ENCODE measurements at regions not wholly inside any gene's neighbourhood (a gene's known extent, or its start where the extent isn't known, plus 50 kb on each side); places are given as distances from the start of the nearest gene placed in this dataset.
"Not testable (repeated sequence)": the region's sequence is repeated elsewhere in the genome, so short reads cannot be mapped to it uniquely, and the experiment has no call there.

DNA sequence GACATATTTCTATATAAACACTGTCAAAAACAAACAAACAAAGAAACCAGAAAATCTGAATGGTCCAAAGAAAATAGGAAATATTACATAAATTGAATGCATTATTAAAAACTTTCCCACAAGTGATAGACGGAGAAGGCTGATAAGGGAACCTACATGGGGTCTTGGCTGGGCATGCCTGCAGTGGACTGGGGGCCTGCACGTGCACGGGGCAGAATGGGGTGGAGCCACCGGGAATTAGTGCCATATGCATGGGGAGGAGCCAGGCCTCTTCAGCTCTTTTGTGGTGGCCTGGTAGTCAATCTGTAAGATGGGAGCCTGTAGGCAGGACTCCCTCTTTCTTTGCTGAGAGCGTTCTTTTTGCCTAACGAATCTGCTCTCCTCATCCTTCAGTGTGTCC is 1031.7 kb upstream of the FBXO33 start:
- no peak for DNase-seq

DNA sequence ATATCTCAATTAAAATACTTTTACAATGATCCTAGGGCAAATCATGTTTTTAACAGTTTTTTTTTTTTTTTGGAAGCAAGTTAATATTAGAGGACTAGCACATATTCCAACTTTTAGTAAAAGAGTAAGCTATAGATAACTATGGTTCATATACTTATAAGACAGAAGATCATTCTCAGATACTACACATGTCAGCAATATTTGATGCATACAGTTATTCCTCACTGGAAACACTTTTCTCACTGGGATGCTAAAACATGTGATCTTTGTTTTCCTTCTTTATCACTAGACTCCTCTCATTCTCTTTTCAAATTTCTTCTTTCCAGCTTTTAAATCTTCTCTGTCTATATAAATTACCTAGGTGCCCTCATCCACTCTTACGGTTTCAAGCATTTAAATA is 1020.4 kb upstream of the FBXO33 start:
- no peak for DNase-seq

DNA sequence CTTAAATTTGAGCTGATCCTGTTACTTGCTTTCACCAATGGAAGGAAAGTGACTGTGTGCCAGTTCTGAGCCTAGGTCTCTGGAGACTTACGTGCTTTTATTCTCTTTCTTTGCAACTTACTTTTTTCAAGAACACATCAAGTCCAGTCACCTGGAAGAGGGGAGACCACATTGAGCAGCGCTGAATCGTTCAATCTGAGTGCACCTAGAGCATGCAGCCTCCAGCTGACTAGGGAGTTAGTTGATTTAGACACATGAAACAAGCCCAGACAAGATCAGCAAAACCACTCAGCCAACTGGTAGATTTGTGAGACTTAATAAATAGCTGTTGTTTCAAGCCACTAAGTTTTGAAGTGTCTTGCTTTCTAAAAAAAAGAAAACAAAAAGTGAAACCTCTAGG is 1014.8 kb upstream of the FBXO33 start:
- DNase-seq, result no peak

DNA sequence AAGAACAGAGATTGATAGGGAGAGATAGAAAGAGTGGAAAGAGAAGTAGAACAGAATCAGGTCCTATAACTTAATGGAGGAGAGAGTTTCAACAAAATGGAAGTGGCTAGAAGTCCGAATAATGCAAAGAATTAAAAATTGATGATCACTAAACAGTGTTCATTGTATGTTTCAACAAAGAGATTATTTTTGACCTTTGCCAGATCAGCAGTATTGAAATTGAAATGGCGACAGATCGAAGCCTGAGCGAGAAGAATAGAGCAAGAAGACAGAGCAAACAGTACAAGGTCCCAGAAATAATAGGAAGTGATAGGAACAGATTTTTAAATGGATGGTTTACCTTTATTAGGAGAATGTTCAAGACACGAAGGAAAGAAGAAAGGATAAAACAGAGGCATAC is 1012.8 kb upstream of the FBXO33 start:
- no peak for DNase-seq

DNA sequence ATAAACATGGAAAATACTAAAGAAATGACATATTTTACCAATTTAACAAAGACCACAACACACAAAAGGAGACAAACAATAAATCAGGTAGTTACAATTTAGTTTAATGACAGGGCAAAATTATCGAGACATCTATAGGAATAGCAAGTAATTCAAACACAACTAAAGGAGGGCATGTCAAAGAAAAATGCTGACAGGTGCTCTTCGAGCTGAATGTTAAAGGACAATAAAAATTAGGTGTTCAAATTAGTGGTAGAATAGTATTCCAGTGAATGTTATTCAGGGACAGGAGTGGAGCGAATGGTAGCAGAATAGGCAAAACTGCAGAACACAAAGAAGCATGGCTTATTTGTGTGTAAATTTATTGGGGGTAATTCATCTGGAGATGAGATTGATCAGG is 1004.3 kb upstream of the FBXO33 start:
- no peak for DNase-seq

DNA sequence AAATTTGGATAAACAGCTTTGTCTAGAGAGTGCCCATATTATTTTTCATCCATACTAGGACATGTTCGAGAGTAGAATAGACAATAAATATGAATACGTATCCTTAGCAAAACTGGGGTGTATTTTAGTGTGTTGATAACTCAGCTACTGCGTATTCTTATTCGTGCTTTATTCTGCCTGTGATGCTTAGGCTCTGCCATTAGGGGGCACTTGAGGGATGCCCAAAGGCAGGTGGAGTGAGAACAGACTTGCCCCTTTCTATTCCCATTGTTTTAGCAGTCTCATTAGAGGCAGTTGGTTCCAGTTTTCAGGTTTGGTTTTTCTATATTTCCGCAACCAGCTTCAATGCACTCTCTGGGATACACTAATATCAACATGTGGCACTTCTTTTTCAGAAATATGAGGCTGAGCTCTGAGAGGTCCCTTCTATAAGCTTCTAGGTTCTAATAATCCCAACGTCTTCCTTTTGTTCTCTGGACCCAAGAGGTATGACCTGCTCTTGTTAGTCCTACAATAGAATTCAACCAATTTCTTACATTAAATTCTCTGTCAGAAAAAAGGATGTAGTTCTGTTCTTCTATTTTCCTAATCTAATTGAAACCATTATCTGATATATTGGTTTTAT is 985.7 kb upstream of the FBXO33 start:
- DNase-seq, result peak; percentile 19 to 21

DNA sequence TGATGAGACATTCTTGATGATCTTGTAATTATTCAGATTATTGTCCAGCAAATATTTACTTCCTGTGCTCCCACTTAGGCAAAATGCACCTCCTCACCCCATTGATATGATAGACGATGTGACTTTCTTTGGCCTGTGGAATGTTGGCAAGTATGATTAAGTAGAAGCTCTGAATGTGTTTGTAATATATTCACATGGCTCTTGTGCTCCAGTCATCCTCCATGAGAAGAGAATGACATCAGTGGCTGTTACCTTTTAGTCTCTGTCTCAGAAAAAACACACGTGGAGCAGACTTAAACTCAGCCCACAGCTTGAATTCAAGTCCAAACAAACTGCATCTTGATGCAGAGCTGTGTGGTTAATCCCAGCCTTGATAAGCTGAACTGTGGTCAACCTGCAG is 984.3 kb upstream of the FBXO33 start:
- DNase-seq, result no peak

DNA sequence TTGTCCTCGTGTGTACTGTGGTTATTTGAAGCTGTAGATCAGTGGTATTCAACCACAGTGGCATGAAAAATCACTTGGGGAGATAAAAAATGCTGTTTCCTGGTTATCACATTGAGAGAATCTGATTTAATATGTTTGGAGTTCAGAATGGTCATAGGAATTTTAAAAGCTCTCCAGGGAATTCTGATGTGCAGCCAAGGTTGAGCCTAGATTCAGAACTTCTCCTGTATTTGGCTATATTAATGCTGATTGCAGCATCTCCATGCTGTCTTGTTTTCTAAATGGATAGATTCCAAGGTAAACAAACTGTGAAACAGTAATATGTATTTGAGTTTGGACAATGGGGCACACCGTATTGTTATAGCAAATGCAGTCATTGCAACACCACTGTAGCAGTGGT is 982.2 kb upstream of the FBXO33 start:
- DNase-seq, result no peak

DNA sequence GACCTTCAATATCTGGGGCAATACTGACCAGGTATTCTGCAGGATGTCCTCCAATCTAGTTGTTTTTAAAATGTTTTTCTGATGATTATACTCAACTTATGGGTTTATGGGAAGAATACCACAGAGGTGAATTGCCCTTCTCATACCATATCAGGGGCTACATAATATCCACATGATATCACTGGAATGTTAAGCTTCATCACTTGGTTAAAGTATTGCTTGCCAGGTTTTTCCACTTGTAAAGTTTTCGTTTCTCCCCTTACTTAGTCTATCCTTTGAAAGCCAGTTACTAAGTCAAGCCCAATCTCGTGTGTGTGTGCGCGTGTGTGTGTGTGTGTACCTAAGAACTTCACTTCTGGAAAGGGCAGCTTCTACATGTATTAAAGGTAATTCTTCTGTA is 980.9 kb upstream of the FBXO33 start:
- DNase-seq, result no peak

DNA sequence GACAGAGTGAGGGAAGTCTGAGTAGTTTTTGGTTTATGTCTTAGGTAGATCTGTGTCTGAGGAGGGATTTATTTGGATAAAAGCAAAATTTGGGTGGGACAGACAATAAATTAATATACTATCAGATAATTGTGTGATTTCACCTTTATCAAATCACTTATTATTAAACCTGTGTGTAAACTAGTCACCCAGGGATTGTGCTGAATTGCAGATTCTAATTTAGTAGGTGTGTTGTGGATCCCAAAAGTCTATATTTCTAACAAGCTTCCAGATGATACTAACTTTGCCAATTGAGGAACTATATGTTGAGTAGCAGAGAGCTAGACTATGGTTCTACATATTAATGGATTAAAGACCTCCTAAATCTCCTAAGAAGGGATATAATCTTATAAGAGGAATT is 978.5 kb upstream of the FBXO33 start:
- no peak for DNase-seq

DNA sequence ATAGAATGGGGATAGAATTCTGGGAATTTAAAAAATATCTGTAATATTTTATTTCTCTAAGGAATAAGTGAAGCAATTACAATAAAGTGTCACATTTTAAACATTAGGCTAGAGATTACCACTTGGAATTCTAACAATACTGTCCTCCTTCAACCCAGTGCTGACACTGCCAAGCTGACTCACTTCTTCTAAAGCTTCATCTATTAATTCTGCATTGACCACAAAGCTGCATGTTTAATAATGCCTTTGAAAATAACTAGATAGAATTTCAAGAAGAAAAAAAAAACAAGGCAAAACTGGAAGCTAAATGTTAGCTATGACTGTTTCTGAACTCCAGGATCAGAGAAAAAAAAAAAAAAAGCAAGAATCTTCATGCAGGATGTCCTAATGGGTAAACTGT is 970.7 kb upstream of the FBXO33 start:
- no peak for DNase-seq

DNA sequence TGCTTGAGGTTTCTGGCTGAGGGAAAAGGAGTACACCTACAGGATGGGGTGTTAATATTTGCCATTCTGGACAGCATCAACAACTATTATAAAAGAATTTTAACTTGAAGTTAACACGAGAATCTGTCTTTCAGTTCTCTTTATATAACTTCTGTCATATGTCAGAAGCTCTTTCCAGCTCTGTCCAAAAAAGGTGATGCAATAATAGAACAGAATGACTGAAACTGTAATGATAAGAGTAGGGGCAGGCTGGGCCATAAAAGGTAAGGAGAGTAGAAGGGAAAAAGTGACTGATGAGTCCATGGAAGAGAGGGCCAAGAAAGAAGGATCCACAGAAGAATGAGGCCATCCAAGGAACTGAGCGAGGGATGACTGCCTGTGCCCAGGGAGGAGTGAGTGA is 966.7 kb upstream of the FBXO33 start:
- no peak for DNase-seq

DNA sequence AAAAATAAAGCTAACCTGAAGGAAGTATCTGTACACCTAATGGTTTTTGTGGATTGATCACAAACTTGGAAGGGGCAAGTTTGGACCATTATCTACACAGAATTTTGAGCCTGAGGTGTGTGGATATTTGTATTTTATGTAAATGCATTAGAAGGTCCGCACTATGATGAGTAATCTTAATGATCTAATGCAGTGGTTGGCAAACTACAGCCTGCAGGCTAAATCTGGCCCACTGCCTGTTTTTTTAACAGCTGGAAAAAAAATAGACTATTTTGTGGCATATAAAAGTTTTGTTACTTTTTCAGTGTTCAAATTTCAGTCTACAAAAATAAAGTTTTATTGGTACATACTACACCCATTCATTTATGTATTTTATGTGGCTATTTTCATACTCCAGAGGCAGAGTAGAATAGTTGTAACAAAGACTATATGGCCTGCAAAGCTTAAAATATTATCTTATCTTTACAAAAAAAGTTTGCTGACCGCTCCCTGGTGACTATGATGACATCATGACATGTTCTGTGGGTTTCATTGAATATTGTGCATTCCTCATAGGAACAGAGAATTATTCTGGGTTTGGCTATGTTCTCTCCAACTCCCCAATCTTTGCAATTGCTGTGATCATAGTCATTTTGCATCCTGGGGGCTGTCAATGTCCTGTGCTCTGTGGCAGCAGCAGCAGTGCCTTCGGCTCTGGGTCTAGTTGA is 962.6 kb upstream of the FBXO33 start:
- no peak for DNase-seq

DNA sequence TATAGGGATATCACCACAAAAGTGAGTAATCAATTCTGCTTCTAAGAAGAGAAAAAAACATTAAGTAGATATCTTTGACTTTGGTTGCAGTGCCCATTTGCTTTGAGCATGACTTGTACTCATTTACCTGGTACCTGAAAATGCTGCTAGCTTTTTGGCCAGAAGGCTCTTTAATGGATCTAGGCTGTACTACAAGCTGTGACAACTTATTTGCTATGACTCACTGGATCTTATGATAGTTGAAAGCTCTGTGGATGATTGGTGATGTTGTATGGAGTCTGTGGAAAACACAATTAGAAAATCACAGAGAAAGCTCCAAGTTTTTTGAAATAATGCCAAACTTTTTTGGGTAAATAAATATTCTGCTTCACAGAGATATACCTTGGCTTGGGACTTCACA is 960.9 kb upstream of the FBXO33 start:
- DNase-seq, result no peak

DNA sequence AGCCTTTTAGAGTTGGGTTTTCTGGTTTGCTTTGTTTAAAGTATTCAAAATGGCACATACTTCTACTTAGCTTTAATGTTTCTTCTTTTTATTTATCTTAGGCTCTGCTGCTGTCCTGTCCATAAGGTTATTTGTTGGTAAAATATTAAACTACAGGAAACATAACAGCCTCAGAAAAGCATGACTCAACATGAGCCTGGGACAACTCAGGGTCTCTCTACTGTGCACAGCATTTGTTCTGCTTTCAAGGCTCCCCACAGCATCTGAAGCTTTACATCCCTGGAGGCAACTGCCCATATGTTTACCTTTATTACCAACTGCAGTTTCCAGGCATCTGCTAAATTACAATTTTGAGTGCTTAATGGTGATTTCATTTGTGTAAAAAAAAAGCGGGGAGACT is 954.2 kb upstream of the FBXO33 start:
- no peak for DNase-seq

DNA sequence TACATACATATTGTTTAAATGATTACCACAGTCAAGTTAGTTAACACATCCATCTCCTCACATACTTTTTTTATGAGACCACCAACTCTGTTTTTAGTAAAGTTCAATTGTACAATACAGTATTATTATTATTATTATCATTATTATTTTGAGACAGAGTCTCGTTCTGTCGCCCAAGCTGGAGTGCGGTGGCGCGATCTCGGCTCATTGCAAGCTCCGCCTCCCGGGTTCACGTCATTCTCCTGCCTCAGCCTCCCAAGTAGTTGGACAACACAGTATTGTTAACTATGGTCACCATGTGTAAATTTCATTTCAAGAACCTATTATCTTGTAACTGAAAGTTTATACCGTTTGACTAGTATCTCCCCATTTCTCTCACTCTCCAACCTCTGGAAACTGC is 942.0 kb upstream of the FBXO33 start:
- no peak for DNase-seq

DNA sequence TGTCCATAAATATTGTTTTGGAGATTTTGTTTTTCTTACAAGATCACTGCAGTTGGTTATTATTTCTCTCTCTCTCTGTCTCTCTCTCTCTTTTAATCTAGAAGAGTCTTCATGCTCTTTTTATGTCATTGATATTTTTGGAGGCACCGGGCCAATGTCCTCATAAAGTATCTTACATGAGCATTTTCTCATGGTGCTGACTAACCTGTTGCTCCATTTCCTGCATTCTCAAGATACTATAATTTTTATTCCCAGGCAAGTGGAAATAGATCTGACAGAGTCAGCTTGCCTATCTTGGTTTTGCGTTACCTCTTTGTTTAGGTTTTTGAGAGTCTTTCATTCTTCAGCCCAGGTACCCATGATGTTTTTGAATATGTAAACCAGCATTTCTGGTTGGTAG is 938.8 kb upstream of the FBXO33 start:
- no peak for DNase-seq

DNA sequence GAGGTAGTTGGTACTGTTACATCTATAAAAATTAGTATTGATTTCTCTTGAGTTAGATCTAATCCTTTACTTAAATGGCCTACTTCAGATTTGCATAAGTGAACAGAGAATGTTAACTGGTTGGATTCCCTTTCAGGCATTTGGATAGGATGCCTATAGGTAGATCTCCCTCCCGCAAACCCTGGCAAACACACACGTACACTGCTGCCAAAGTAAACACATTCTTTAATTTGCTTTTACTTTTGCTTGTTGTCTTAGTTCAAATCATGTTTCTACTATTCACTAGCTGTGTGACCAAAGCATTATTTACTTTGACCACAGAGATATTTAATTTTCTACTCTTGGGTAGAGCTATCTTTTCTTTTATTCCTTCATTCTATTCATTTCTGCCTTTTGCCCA is 936.1 kb upstream of the FBXO33 start:
- no peak for DNase-seq

DNA sequence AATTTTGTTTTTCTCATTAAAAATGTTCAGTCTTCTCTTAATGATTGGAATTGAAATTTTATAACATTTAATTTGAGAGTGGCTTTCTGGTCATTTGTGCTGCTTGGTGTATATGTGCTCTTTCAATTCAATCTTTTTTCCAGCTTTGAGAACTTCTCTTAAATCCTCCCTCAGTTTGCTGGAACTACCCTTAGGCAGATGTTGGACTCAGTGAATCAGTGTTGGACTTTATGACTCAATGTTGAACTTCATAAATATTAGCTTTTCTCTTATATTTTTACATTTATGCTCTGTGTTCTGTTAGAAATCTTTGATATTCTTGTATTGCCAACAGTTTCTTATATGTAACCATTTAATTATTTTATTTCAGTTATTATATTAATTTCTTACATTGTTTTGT is 935.5 kb upstream of the FBXO33 start:
- no peak for DNase-seq

DNA sequence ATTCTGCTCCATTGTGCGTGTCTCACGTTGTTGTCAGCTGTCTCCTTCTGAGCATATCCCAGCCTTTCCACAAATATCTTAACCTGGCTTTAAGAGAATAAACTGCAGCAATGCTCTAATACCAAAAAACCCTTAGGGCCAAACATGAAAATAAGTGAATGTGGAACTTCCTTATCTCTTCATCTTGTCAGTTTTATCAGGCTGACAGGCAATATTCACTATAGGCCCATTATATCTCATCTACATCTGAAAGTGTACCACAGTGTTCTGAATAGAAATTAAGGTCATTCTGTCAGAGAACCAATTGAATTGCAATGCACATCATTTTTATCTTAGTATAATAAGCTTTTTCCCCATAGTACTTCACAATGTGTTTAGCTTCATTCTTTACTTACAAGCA is 933.1 kb upstream of the FBXO33 start:
- no peak for DNase-seq

DNA sequence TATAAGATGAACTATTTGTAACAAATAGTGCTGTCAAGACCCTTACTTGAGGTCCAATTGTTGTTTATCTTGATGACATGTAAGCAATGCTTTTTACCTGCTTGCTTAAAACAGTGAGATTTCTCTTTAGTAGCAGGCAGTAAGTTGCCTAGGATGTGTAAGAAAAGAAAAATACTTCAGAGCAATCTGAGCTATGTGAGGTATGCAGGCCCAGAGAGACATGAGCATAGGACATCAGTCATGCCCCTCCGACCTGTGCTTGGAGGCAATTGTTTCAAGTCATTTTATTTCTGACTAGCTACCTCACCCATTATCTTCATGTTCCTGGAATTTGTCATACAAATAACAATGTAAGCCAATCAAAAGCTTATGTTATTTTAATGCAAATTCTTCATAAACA is 930.6 kb upstream of the FBXO33 start:
- DNase-seq, result no peak

DNA sequence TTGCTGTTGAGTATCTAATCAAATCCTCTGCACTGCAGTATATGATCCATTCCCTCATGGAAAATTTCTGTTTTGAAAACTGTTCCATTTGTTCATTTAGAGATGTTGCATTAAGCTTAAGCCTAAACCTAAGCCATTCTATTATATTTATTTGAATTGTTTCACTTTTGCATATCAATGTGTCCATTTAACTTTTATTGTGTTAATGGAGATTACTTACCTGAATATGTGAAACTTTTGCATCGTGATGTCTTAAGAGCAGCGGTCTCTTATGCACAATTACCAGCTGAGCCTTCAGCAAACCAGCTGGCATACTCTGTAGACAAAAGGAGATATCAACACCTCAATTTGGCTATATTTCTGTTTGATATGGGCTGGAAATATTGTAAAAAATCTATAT is 922.5 kb upstream of the FBXO33 start:
- DNase-seq, result no peak

DNA sequence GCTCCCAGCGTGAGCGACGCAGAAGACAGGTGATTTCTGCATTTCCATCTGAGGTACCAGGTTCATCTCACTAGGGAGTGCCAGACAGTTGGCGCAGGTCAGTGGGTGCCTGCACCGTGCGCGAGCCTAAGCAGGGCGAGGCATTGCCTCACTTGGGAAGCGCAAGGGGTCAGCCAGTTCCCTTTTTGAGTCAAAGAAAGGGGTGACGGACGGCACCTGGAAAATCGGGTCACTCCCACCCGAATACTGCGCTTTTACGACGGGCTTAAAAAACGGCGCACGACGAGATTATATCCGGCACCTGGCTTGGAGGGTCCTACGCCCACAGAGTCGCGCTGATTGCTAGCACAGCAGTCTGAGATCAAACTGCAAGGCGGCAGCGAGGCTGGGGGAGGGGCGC is 915.9 kb upstream of the FBXO33 start:
- not testable (repeated sequence) for DNase-seq

DNA sequence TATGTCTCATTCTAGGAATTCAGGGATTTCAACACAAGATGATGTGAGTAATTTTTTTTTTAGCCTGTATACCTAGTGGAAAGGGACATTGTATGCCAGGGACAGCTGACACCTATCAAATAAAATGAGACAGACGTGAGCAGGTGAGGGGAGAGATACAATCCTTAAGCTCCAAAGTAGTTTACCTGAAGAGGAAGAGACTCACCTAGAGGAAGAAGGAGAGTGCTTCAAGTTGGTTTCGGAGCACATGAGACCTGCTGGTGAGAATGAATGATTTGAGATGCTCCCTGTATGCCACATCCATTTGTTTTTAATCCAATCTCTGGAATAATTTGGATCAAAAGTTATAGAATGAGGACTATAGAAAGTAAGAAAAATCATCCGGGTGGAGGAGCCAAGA is 915.4 kb upstream of the FBXO33 start:
- DNase-seq, result no peak

DNA sequence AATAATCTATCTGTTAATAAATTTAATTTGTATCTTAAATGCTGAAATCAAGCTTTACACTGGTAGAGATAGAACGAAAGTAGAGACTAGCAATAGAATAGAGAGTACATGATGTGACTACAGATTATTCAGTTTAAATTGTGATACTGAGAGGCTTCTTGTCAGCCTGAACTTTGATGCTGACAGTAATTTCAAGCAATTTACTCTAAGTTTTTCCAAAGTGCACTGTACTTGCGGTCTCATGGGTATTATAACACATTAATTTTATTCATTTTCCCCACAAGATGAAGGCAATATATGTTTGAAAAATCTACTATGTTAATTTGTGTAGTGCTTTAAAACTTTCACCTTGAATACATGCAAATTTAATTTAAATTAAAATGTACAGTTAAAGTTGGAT is 914.0 kb upstream of the FBXO33 start:
- no peak for DNase-seq
